ENCODE measurements at regions not wholly inside any gene's neighbourhood (a gene's known extent, or its start where the extent isn't known, plus 50 kb on each side); places are given as distances from the start of the nearest gene placed in this dataset.

DNA sequence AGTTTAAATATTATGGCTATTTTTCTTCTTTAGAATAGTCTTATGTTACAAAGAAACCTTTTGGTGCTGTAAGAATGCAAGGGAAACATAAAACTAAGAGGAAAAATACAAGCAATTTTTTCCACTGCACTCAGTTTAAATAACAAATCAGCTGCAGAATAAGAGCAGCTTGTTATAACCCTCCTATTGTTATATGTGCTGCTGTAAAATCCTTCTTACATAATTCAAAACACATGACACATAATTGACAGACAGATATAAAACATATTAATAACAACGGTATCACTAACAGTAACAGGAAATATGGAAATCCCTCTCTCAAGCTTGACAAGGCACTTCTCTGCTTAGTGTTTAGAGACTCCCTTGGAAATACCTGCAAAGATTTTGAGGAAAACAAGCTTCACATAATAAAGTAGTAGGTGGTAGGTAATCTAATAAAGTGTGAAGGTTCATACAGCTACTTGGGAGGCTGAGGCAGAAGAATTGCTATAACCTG lies 385.3 kb upstream of the HS3ST1 start:
- TF ChIP-seq POLR2A (IDR thresholded peaks at IDR 0.05) = no peak
- no peak for TF ChIP-seq CTCF (IDR thresholded peaks at IDR 0.05)

All from heart left ventricle (tissue), 13 donors.